KOPT-K1 (cell line): ENCODE measurements at regions not wholly inside any gene's neighbourhood (a gene's known extent, or its start where the extent isn't known, plus 50 kb on each side); places are given as distances from the start of the nearest gene placed in this dataset.

ENCODE experiments used
- H3K27ac ChIP-seq: fragments of 200-600 bp; sonication (generic); 2 replicates; pipeline ENCODE4 v1.5.1; 2016; ENCODE audit warnings: antibody characterized with exemption, mild to moderate bottlenecking, low read depth, low read length; ENCODE audit not compliant: poor library complexity, severe bottlenecking
- H3K36me3 ChIP-seq: fragments of 200-600 bp; sonication (generic); 2 replicates; pipeline ENCODE4 v1.5.1; 2017; ENCODE audit warnings: antibody characterized with exemption, mild to moderate bottlenecking, low read length, moderate library complexity; ENCODE audit not compliant: insufficient read depth
- H3K9me3 ChIP-seq: fragments of 200-600 bp; sonication (generic); 2 replicates; pipeline ENCODE4 v1.5.1; 2017; ENCODE audit warnings: antibody characterized with exemption, low read length, mild to moderate bottlenecking; ENCODE audit not compliant: insufficient read depth, poor library complexity, severe bottlenecking

DNA sequence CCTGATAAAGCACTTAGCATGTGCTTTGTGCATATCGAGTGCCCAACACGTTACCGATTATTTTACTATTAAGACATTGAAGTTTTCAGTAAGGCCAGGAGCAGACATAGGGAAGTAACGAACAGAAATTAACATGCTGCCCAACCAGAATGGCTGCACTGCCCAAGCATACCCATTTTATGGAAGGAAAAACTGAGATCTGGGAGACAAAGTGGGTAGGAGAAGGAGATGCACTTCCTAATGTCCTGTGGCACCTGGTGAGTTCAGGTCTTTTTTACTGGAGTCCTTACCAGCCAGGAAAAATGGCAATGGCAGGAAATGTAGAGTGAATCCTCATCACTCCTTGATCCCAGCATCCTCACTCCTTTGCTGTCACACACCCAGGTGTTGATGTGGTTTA, 768.5 kb downstream of the MED13L start:
- no peak overlapping the region for H3K27ac ChIP-seq
- no peaks in the 10 kb centered on the region for H3K9me3 ChIP-seq
- H3K36me3 ChIP-seq: no peaks in the 10 kb centered on the region

DNA sequence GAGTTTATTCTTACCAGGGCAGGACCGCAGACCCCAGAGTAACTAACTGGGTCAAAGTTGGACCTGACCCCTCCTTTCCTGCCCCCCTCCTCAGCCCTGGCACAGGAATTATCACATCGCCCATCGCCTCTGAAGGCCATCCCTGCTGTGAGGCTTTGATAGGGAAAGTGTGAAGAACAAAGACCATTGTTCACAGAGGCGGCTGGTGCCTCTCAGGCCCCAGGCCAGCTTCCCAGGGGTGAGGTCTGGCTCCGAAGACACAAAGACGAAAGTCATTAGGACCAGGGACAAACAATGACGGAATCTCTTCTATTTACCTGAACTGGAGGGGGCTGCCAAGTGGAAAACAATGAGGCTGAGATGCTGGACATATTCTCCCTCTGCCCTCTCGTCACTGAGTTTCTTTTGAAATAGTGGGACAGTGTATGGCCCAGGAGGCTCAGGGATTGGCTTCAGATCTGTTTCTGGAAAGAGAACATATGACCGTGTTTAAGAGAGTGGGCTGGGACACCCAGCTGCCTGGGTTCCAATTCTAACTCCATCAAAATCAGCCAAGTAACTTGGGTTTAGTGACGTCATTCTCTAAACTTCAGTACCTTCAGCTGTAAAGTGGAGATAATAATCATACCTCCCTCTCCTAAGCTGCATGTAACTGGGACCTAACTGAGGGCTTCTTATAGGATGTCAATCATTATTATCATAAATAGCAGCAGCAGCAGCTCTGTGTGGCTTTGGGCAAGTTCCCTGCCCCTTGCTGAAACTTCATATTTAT, 769.4 kb downstream of the MED13L start:
- Histone ChIP-seq H3K9me3 (no peaks in the 10 kb centered on the region), H3K27ac (no peak overlapping the region), H3K36me3 (no peaks in the 10 kb centered on the region)

DNA sequence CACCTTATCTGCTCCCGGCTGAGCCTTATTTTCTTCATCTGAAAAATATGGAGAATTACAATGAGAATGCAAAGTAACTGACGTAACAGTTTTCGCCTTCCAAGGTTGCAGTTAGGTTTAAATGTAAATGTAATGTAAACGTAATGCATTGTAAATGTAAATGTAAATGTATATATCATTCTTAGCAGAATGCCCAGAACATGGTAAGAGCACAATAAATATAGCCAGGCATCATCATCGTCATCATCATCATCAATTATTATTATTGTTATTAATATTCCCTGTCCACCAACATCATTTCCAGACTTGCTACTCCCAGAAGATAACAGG, 770.0 kb downstream of the MED13L start:
- no peaks in the 10 kb centered on the region for H3K9me3 ChIP-seq
- H3K36me3 ChIP-seq: no peaks in the 10 kb centered on the region
- no peak overlapping the region for H3K27ac ChIP-seq

DNA sequence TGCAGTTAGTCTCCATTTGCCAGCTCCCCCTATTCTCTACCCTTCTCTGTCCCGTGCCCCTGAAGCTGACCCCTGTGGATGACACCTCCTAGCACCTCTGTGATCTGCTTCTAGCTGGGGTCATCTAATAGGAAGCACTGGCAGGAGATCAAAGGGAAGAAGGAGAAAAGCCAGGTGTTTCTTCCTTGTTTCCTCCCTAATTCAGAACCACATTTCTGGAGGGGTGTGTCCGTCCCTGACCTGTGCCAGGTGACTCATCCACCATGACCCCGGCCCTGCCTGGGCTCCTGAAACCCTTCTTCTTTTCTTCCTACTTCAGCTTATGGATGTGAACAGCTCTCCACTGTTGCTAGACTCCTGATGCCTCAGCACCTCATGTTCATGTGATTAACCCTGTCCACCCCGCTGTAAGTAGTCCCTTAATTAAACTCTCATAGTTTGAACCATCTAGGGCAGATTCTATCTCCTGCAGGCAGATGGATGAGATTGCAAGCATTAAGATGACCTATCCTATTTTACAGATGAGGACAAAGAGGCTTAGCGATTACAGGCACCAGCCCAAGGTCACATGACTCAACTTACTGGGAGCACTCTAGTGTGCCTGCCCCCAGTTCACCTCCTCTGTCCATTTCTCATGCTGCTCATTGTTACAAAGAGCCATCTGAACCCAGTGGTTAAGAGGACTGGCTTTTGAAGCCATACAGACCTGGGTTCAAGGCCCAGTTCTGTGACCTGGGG, 770.5 kb downstream of the MED13L start:
- Histone ChIP-seq H3K9me3 (no peaks in the 10 kb centered on the region), H3K27ac (no peak overlapping the region), H3K36me3 (no peaks in the 10 kb centered on the region)

DNA sequence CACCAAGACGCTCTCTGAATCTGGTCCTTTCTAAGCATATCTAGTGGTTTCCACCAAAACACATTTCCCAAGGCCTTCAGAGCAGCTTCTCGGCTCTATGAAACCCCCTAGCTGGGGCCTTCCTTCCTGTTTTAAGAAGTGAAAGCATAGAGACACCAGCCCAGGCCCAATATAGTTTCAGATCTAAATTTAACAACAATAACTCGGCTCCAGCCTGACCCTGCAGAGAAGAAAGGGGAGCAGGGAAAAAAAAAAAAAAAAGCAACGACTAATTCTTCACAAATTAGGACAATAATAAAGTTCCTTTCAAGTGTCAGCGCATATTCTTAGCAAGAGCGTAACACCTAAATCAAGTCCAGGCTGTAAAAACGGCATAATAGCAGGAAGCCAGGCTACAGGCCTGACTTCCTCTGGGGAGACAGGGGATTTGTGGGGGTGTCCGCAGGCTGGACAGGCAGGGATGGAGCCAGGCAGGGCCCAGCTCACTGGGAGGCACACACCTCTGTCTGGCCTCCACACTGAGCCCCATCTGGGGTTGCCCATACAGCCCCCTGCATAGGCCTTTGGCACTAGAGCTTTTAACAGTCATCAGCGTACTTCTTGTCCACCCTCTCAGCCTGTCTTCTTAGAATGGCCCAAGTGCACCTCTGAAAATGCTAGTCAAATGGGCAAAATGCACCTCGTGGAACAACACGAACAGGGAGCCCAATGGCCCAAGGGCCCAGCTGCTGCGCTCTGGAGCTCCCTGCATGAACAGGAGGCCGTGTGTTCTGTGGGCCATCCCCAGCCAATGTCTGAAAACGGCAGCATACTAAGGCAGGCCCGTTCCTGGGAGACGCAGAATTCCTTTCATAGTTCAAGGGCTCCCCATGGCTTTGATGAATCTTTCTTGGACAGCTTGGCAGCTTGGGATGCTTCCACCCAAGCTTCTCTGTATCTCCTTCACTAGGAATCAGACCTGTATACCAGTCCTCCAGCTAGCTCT, 772.9 kb downstream of the MED13L start:
- H3K27ac ChIP-seq: no peak overlapping the region
- H3K36me3 ChIP-seq: no peaks in the 10 kb centered on the region
- H3K9me3 ChIP-seq: no peaks in the 10 kb centered on the region

DNA sequence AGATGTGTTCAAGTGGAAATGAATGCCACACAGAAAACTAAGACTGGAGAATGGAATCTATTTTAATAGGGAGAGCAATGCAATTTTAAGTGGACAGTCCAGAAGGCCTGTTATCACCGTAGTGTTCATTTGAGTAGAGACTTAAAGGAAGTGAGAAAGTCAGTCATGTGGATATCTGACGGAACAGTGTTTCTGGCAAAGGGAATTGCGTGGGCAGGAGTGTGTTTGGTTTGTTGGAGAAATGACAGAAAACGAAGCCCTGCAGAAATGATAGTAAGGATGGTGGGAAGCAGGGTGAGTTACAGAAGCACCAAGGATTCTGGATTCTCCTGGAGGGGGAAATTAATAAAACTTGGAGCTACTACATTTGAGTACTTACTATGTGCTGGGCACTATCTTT, 776.6 kb downstream of the MED13L start:
- Histone ChIP-seq H3K9me3 (no peaks in the 10 kb centered on the region), H3K27ac (no peak overlapping the region), H3K36me3 (no peaks in the 10 kb centered on the region)

DNA sequence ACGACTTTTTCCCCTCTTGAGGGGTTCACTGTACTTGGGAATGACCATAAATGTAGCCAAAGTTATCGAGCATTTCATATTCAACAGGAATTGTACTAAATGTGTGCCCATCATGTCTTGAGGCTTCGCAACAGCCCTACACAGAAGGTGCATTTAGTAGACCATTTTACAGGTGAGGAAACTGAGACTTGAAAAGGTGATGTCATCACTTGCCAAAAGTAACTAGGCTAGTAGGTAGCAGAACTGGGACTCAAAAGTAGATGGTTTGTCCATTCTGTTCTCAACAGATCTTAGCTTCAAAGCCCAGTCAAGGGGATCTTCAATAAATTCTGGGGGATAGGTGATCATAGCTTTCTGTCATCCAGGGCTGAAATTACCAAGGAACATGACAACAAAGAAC, 782.2 kb downstream of the MED13L start:
- H3K27ac ChIP-seq: no peak overlapping the region
- H3K36me3 ChIP-seq: no peaks in the 10 kb centered on the region
- no peaks in the 10 kb centered on the region for H3K9me3 ChIP-seq

DNA sequence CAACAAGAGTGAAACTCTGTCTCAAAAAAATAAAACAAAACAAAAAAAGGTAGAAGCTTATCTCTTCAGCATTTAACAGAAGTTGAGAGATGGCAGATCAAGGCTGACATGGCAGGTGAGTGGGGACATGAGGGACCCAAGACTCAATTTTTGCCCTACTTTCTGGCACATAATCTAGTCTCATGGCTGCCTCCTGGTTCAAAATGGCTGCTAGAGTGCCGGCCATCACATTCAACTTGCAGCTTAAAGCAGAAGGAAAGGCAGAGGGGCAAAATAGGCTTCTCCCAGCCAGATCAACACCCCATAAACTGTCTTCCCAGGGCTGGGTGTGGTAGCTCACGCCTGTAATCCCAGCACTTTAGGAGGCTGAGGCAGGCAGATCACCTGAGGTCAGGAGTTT, 784.9 kb downstream of the MED13L start:
- H3K9me3 ChIP-seq: no peaks in the 10 kb centered on the region
- no peak overlapping the region for H3K27ac ChIP-seq
- H3K36me3 ChIP-seq: no peaks in the 10 kb centered on the region

DNA sequence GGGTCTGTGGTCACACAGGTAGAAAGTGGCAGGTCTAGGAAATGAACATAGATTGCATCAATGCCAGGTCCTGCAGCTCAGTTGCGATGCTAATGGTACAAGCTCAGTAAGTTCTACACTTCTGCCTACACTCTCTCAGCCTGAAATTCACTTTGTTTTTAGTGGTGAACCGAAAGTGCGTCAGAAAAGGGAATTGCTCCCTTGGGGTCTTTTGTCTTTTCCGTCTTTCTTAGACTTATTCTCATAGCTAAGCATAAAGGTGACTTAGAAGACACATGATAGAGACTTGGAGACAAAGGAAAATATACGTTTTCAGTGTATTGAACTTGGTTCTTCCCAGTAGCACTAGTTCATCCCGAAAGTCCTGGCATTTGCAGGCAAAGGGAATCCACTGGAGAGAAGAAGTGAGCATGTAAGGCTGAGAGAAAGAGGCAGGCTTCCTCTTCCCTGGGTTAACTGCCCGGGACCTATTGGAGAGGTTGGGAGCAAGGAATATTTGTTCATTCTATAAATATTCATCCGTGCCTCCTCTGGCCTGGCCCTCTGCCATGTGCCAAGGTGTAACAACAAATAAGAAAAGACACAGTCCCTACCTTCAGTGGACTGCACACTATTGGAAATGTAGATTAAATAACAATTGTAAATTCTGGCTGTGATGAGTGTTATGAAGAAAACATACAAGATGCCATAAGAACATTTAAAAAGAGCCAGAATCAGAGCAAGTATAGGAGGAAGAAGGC, 785.8 kb downstream of the MED13L start:
- Histone ChIP-seq H3K9me3 (no peaks in the 10 kb centered on the region), H3K36me3 (no peaks in the 10 kb centered on the region), H3K27ac (no peak overlapping the region)

DNA sequence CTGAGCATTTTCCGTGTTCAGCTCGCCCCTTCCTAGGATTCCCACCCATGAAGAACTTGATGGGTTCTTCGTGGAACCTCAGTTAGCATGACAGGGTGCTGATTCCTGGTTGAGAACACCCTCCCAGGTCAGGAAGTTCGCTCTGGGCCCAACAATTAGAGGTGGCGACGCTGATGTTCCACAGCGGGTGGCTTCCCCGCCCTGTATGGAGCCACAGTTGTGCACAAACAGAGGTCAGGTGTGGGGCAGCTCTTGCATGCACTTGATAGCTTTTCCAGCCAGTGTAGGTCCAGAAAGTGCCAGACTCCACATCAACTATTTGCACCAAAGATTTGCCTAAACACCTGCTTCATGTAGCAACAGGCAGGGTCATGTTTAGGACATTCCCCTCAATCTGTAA, 788.2 kb downstream of the MED13L start:
- Histone ChIP-seq H3K27ac (no peak overlapping the region), H3K9me3 (peaks cover 3% of the 10 kb centered on the region), H3K36me3 (no peaks in the 10 kb centered on the region)

DNA sequence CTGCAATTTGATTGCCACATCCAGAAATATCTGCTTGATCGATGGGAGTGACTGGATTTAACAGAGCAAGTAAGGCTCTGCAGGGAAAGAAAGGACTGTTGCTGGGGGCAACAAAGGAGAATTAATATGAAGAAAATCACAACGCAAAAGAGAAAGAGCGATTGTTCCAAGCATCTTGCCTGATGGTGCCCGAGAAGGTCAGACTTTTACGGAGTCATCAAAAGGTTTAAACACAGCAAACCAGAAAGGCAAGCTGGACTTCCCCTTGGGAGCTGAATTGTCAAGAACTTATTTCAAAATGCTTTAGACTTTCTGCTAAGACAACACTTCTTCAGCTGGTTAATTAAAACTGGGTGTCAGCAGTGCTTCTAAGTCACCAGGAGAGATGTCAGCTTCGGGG, 791.5 kb downstream of the MED13L start:
- Histone ChIP-seq H3K9me3 (peaks cover 5% of the 10 kb centered on the region), H3K36me3 (no peaks in the 10 kb centered on the region), H3K27ac (no peak overlapping the region)

DNA sequence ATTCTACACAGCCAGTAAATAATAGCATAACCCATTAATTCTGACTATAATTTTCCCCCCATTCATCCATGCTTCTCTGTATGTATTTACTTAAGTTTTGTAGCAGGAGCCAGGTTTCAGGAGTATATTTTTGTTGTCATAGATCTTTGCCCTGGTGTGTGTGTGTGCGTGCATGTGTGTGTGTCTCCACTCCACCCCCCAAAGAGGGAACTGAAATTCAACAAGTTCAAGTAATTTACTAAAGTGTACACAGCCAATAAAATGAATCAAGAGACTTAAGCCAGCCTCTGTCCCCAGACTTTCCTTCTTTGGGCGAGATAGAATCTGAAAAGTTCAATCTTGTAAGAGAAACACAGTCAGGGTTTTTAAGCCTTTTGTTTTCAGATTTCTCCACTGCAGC, 792.0 kb downstream of the MED13L start:
- no peaks in the 10 kb centered on the region for H3K36me3 ChIP-seq
- H3K27ac ChIP-seq: no peak overlapping the region
- peaks cover 5% of the 10 kb centered on the region for H3K9me3 ChIP-seq

DNA sequence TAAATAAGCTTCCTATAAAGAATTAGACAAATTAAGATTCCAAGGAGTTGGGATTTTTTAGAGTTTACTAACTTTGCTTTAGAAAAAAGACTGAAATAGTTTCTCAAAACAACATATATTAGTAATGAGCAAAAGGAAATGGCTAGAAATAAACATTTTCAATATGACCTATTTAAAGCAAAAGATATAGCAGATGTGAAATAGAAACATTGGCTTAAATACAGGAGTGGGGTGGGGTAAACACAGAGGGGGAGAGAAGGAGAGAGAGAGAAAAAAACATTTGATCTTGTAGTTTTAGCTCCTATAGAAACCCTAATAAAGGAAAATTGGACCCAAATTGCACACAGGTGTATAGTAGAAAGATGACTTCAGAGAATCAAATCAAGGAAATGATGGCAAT, 794.5 kb downstream of the MED13L start:
- H3K9me3 ChIP-seq: peaks cover 5% of the 10 kb centered on the region
- H3K36me3 ChIP-seq: no peaks in the 10 kb centered on the region
- H3K27ac ChIP-seq: no peak overlapping the region

DNA sequence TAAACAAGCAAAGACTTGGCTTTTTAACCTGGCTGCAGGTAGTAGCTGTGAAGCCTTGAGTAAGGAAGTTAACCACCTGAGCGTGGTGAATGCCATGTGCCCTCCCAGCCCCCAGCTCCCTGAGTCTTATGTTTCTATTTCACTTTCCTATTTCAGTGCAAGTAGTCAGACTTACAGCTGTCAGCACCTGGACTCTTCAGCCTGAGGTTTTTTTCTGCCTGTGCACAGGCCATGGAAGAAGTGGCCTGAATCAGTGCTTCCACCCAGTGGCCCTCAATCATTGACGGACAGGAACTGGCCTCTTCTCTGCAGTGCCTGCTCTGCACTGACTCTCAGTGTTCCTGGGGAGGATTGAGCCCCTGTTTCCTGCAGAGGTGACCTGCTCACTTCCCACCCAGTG, 796.4 kb downstream of the MED13L start:
- Histone ChIP-seq H3K36me3 (no peaks in the 10 kb centered on the region), H3K9me3 (peaks cover 5% of the 10 kb centered on the region), H3K27ac (no peak overlapping the region)

DNA sequence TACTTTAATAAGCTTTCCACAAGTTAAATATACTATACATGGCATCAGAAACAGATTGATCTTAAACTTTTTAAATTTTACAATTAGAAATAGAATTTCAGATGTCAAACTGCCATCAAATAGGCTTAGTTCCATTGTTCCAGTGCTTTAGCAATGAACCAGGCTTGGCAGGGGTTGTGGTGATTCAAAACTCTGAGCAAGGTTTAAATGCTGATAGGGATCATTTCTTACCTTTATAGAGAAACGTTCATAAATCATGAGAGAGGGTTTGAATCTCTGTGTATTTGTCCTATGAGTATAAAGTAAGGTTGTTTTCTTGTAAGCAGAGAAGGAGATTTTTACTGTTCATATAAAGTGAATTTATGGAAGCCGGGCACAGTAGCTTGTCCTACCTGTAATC, 794.5 kb upstream of the TBX3 start:
- no peaks in the 10 kb centered on the region for H3K9me3 ChIP-seq
- H3K36me3 ChIP-seq: no peaks in the 10 kb centered on the region
- H3K27ac ChIP-seq: no peak overlapping the region
